Endothelial cell (in vitro differentiated cells): ENCODE measurements at regions not wholly inside any gene's neighbourhood (a gene's known extent, or its start where the extent isn't known, plus 50 kb on each side); places are given as distances from the start of the nearest gene placed in this dataset.

ENCODE experiments used
- DNase-seq: peaks from one replicate; pipeline ENCODE4 v3.0.0; 2021; ENCODE audit warnings: low spot score
- H3K27ac Mint-ChIP-seq: one replicate; pipeline ENCODE4 v1.8.0; 2021; ENCODE audit warnings: mixed read lengths, inconsistent platforms; ENCODE audit not compliant: unreplicated experiment
- H3K27me3 Mint-ChIP-seq: one replicate; pipeline ENCODE4 v1.8.0; 2021; ENCODE audit warnings: mild to moderate bottlenecking, moderate library complexity, mixed read lengths, inconsistent platforms; ENCODE audit not compliant: unreplicated experiment
- H3K36me3 Mint-ChIP-seq: one replicate; pipeline ENCODE4 v1.8.0; 2021; ENCODE audit warnings: mild to moderate bottlenecking, low read depth, mixed read lengths, inconsistent platforms; ENCODE audit not compliant: unreplicated experiment
- H3K4me1 Mint-ChIP-seq: one replicate; pipeline ENCODE4 v1.8.0; 2021; ENCODE audit warnings: mild to moderate bottlenecking, mixed read lengths, inconsistent platforms; ENCODE audit not compliant: unreplicated experiment
- H3K4me3 Mint-ChIP-seq: one replicate; pipeline ENCODE4 v1.8.0; 2021; ENCODE audit warnings: mild to moderate bottlenecking, mixed read lengths, inconsistent platforms; ENCODE audit not compliant: unreplicated experiment
- H3K9me3 Mint-ChIP-seq: one replicate; pipeline ENCODE4 v1.8.0; 2021; ENCODE audit warnings: mixed read lengths, inconsistent platforms; ENCODE audit not compliant: unreplicated experiment
- CTCF ChIP-seq: fragments of 200-600 bp; sonication (generic); IDR thresholded peaks from one replicate; pipeline ENCODE4 v1.5.0; 2021; ENCODE audit warnings: antibody characterized with exemption; ENCODE audit not compliant: unreplicated experiment

DNA sequence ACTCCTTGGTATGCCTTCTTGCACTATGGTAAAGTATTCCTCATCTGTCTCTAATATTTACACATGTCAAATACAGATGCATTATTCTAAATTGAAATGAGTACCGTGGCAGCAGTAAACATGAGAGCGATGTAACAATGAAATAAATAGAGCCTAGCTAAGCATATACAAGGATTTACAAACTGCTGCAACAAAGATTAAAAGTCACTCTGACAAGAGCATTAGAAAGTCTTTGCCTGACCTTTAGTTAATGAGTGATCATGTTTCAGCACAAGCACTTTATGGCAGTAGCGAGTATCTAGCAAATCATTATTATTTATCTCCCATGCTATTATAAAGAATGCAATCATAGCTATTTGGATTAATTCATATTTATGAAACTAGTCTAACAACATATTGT, 547.0 kb upstream of the NDST4 start:
- Mint-ChIP-seq H3K36me3 (no peaks in the 10 kb centered on the region), H3K4me3 (no peak overlapping the region), H3K9me3 (no peaks in the 10 kb centered on the region), H3K27me3 (no peaks in the 10 kb centered on the region), H3K27ac (no peak overlapping the region), H3K4me1 (no peaks in the 10 kb centered on the region)
- TF ChIP-seq CTCF = no peak
- DNase-seq = no peak

DNA sequence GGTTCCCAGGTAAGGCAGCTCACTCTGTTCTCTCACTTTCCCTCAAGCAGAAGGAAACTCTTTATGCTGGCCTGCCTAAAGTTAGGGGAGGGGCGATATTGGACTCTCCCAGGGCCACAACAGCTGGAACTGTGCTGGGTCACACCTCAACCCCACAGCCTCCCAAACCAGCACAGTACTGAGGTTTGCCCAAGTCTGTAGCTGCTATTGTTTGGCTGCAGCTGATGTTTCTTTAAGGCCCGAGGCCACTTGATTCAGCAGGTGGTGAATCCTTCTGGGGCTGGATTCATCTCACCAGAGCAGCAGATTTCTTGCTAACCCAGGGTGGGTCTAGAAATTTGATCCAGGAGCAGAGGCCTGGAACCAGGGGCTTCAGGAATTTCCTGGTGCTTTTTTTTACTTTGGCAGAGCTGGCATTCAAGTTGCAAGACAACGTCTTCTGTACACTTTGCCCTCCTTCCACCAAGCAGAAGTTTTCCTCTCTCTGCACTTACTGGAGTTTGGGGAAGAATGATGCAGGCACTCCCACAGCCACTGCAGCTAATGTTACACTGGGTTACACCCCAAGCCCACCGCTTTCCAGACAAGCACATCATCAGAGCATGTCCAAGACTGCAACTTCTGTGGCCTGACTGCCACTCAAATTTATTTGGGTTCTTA, 544.7 kb upstream of the NDST4 start:
- Mint-ChIP-seq H3K4me1 (no peaks in the 10 kb centered on the region), H3K27ac (no peak overlapping the region), H3K4me3 (no peak overlapping the region), H3K9me3 (no peaks in the 10 kb centered on the region), H3K27me3 (no peaks in the 10 kb centered on the region), H3K36me3 (no peaks in the 10 kb centered on the region)
- no peak for TF ChIP-seq CTCF
- DNase-seq = no peak

DNA sequence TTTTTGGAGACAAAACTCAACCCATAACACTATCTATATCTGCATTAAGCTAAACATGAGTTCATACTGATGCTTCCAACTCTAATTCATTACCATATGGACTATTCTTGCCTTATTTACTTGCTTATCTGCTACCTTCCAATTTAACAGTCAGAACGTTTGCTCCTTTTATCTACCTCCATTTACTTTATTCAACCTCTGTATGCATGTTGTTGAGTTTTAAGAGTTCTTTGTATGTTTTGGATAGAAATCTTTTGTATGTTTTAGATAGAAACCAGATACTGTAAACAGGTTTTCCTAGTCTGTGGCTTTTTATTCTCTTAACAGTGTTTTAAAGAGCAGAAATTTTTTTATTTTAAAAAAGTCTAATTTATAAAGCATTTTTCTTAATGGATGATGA, 542.2 kb upstream of the NDST4 start:
- DNase-seq = no peak
- Mint-ChIP-seq H3K27ac (no peak overlapping the region), H3K9me3 (no peaks in the 10 kb centered on the region), H3K4me1 (no peaks in the 10 kb centered on the region), H3K4me3 (no peak overlapping the region), H3K27me3 (no peaks in the 10 kb centered on the region), H3K36me3 (no peaks in the 10 kb centered on the region)
- no peak for TF ChIP-seq CTCF

GRCh38 chr4:115648786-115649185, 535.4 kb upstream of the NDST4 start:
- Mint-ChIP-seq H3K9me3 (no peaks in the 10 kb centered on the region), H3K27ac (no peak overlapping the region), H3K4me1 (no peaks in the 10 kb centered on the region), H3K36me3 (no peaks in the 10 kb centered on the region), H3K4me3 (no peak overlapping the region), H3K27me3 (no peaks in the 10 kb centered on the region)
- TF ChIP-seq CTCF = no peak
- DNase-seq = no peak

DNA sequence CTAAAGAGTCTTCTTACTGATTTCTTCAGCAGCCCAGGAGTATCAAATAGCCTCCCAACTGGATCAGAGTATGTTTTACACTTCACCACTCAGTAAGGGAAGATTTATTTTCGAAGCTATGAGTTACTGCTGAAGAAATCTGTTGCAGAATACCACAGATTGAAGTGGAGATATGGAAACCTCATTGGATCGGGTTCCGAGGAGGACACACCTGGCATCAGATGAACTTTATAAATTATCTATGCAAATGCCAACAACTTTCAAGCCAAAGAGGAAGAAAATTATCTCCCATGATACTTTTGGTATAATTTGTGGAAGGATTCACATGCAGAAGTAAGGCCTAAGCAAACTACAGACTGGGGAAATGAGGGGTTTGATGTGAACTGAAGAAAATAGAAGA, 515.9 kb upstream of the NDST4 start:
- Mint-ChIP-seq H3K36me3 (no peaks in the 10 kb centered on the region), H3K9me3 (no peaks in the 10 kb centered on the region), H3K27ac (no peak overlapping the region), H3K27me3 (no peaks in the 10 kb centered on the region), H3K4me1 (no peaks in the 10 kb centered on the region), H3K4me3 (no peak overlapping the region)
- DNase-seq = no peak
- no peak for TF ChIP-seq CTCF
